AG04449 (cell line): ENCODE measurements at regions not wholly inside any gene's neighbourhood (a gene's known extent, or its start where the extent isn't known, plus 50 kb on each side); places are given as distances from the start of the nearest gene placed in this dataset.

Experiments
- CTCF ChIA-PET: fragments of 350-600 bp; formaldehyde crosslinking; extraction: SDS; loops from one replicate; lab custom pipeline; 2021; ENCODE audit warnings: antibody characterized with exemption; lab: Yijun Ruan, JAX
- POLR2A ChIA-PET: fragments of 400-600, 350-600 bp; formaldehyde crosslinking; extraction: SDS; loops from one replicate; lab custom pipeline; 2020; ENCODE audit warnings: antibody characterized with exemption, inconsistent platforms; lab: Yijun Ruan, JAX
- DNase-seq: peaks from one replicate; pipeline ENCODE4 v3.0.0-alpha.2; 2010; ENCODE audit warnings: low read depth, low spot score
- H3K4me3 ChIP-seq: 2 replicates; pipeline ENCODE4 v1.5.1; 2011; ENCODE audit warnings: low read depth, mild to moderate bottlenecking, control low read depth, low read length
- CTCF ChIP-seq: IDR thresholded peaks from one replicate; pipeline ENCODE4 v1.5.1; 2011; ENCODE audit warnings: mild to moderate bottlenecking, moderate library complexity, low read length, control low read depth, inconsistent platforms; ENCODE audit not compliant: insufficient read depth; ENCODE audit errors: missing control alignments

GRCh38 chr7:113664867-113665266 lies 253.9 kb downstream of the PPP1R3A start:
- no peak for TF ChIP-seq CTCF
- ChIA-PET CTCF (no interaction called here), POLR2A (no interaction called here)
- no peak overlapping the region for H3K4me3 ChIP-seq
- DNase-seq, result no peak

- no peak overlapping the region for H3K4me3 ChIP-seq
- TF ChIP-seq CTCF, result no peak
- no peak for DNase-seq
- ChIA-PET CTCF (no interaction called here), POLR2A (no interaction called here)
These were observed 259.4 kb downstream of the PPP1R3A start for GRCh38 chr7:113659416-113659815.

- CTCF ChIA-PET, result no interaction called here
- no peak for TF ChIP-seq CTCF
- POLR2A ChIA-PET, result no interaction called here
- no peak overlapping the region for H3K4me3 ChIP-seq
- DNase-seq, result no peak
These were observed 261.2 kb downstream of the PPP1R3A start for GRCh38 chr7:113657603-113658002.

GRCh38 chr7:113652501-113652900 lies 266.3 kb downstream of the PPP1R3A start:
- H3K4me3 ChIP-seq, result no peak overlapping the region
- TF ChIP-seq CTCF, result no peak
- CTCF ChIA-PET, result no interaction called here
- DNase-seq, result no peak
- POLR2A ChIA-PET, result no interaction called here

GRCh38 chr7:113649556-113649955 lies 269.3 kb downstream of the PPP1R3A start:
- no peak overlapping the region for H3K4me3 ChIP-seq
- ChIA-PET POLR2A (no interaction called here), CTCF (no interaction called here)
- no peak for DNase-seq
- TF ChIP-seq CTCF, result no peak

GRCh38 chr7:113639221-113639620 lies 279.6 kb downstream of the PPP1R3A start:
- no peak for TF ChIP-seq CTCF
- no peak overlapping the region for H3K4me3 ChIP-seq
- CTCF ChIA-PET, result no interaction called here
- no peak for DNase-seq
- POLR2A ChIA-PET, result no interaction called here
